AG04450 (cell line): ENCODE measurements at regions not wholly inside any gene's neighbourhood (a gene's known extent, or its start where the extent isn't known, plus 50 kb on each side); places are given as distances from the start of the nearest gene placed in this dataset.

Experiments used
- CTCF ChIA-PET: fragments of 300-600, 350-600 bp; formaldehyde crosslinking; extraction: SDS; loops from one replicate; lab custom pipeline; 2022; ENCODE audit warnings: antibody characterized with exemption, inconsistent platforms; lab: Charles Lee
- POLR2A ChIA-PET: fragments of 350-600 bp; formaldehyde crosslinking; extraction: SDS; loops from one replicate; lab custom pipeline; 2021; ENCODE audit warnings: antibody characterized with exemption, inconsistent platforms; lab: Yijun Ruan, JAX
- DNase-seq: peaks from one replicate; pipeline ENCODE4 v3.0.0-alpha.2; 2011; ENCODE audit warnings: low read depth, low spot score
- H3K27ac ChIP-seq: one replicate; pipeline ENCODE4 v1.5.1; 2012; ENCODE audit warnings: low read depth, low read length, control low read depth
- H3K27me3 ChIP-seq: one replicate; pipeline ENCODE4 v1.6.0; 2012; ENCODE audit warnings: low read length; ENCODE audit not compliant: control insufficient read depth, insufficient read depth
- H3K4me3 ChIP-seq: 2 replicates; pipeline ENCODE4 v1.5.1; 2011; ENCODE audit warnings: mild to moderate bottlenecking, low read depth, low read length, control low read depth
- H3K9me3 ChIP-seq: 2 replicates; pipeline ENCODE4 v1.5.1; 2012; ENCODE audit warnings: low read length; ENCODE audit not compliant: control insufficient read depth, insufficient read depth
- TF ChIP-seq, protein P1 (sequence below): IDR thresholded peaks from 2 replicates; pipeline ENCODE4 v1.5.1; 2011; ENCODE audit warnings: low read depth, low read length, control low read depth, inconsistent platforms

DNA sequence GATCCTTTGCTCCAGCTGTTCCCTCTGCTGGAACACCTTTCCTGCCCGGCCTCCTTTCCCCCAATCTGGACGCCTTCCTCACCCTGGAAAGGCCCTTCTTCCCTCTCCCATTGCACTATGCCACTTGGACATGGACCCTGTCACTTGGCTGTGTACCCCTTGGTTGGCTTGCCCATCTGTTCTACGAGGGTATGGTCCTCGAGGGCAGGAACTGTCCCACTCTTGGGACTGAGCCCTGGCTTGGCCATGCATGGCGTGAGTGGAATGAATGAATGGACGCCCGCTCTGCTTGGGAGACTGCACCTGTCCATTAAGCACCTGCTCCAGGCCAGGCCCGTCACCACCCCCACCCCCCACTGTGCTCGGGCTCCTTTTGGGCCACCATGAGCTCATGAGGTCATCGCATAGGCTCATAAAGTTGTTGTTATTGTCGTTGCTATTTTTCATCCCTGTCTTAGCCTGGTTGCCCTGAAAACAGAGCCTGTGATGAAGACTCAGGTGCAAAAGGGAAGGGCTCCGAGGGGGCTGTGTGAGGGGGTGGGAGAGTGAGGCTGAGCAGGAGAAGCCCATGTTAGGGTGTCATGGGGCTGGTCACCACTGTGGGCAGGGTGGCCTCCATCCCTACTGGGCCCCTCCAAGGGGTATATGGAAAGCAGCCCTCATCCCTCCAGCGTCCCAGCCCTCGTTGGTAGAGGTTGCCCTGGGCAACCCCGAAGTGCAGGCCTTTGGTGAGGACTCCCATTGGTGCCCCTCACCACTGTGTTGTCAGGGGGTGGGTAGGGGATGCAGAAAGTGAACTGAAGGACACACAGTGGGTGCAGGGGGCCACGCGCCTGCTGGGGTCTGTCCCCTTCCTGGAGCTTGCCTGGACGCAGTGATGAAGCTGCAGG, 57.2 kb upstream of the IER5L start:
- TF ChIP-seq, protein P1, sequence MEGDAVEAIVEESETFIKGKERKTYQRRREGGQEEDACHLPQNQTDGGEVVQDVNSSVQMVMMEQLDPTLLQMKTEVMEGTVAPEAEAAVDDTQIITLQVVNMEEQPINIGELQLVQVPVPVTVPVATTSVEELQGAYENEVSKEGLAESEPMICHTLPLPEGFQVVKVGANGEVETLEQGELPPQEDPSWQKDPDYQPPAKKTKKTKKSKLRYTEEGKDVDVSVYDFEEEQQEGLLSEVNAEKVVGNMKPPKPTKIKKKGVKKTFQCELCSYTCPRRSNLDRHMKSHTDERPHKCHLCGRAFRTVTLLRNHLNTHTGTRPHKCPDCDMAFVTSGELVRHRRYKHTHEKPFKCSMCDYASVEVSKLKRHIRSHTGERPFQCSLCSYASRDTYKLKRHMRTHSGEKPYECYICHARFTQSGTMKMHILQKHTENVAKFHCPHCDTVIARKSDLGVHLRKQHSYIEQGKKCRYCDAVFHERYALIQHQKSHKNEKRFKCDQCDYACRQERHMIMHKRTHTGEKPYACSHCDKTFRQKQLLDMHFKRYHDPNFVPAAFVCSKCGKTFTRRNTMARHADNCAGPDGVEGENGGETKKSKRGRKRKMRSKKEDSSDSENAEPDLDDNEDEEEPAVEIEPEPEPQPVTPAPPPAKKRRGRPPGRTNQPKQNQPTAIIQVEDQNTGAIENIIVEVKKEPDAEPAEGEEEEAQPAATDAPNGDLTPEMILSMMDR, result no peak
- no peak for DNase-seq
- CTCF ChIA-PET, result no interaction called here
- POLR2A ChIA-PET, result no interaction called here
- H3K27me3 ChIP-seq, result no peaks in the 10 kb centered on the region
- no peak overlapping the region for H3K4me3 ChIP-seq
- H3K27ac ChIP-seq, result no peak overlapping the region
- H3K9me3 ChIP-seq, result peaks cover 23% of the 10 kb centered on the region

- Histone ChIP-seq H3K9me3 (peaks cover 23% of the 10 kb centered on the region), H3K27ac (no peak overlapping the region), H3K27me3 (no peaks in the 10 kb centered on the region), H3K4me3 (no peak overlapping the region)
- TF ChIP-seq, protein P1, result no peak
- ChIA-PET POLR2A (no interaction called here), CTCF (no interaction called here)
- no peak for DNase-seq
Measured at GRCh38 chr9:129234491-129234890, 56.4 kb upstream of the IER5L start.

- H3K27ac ChIP-seq, result no peak overlapping the region
- ChIA-PET CTCF (no interaction called here), POLR2A (no interaction called here)
- peaks cover 23% of the 10 kb centered on the region for H3K9me3 ChIP-seq
- no peak for DNase-seq
- H3K4me3 ChIP-seq, result no peak overlapping the region
- H3K27me3 ChIP-seq, result no peaks in the 10 kb centered on the region
- TF ChIP-seq, protein P1, result no peak
Measured at GRCh38 chr9:129232839-129233591, 55.0 kb upstream of the IER5L start.

- Histone ChIP-seq H3K9me3 (peaks cover 23% of the 10 kb centered on the region), H3K27ac (no peak overlapping the region), H3K27me3 (peaks cover 2% of the 10 kb centered on the region), H3K4me3 (no peak overlapping the region)
- TF ChIP-seq, protein P1, result no peak
- DNase-seq, result no peak
- ChIA-PET CTCF (interaction anchor here (0.6 kb wide), 1 partner anchor 228 kb away, joined by 3 read pairs; no protein-coding TSS in a partner anchor), POLR2A (no interaction called here)
Measured at GRCh38 chr9:129231759-129232158, 53.7 kb upstream of the IER5L start.
